ELF-1 (cell line): ENCODE measurements at regions not wholly inside any gene's neighbourhood (a gene's known extent, or its start where the extent isn't known, plus 50 kb on each side); places are given as distances from the start of the nearest gene placed in this dataset.

Source experiments
- DNase-seq: peaks from one replicate; pipeline ENCODE4 v3.0.0-alpha.2; 2016; ENCODE audit warnings: low read depth, low spot score

GRCh38 chr18:67292814-67293213 is 223.7 kb downstream of the DSEL start:
- DNase-seq = no peak

DNA sequence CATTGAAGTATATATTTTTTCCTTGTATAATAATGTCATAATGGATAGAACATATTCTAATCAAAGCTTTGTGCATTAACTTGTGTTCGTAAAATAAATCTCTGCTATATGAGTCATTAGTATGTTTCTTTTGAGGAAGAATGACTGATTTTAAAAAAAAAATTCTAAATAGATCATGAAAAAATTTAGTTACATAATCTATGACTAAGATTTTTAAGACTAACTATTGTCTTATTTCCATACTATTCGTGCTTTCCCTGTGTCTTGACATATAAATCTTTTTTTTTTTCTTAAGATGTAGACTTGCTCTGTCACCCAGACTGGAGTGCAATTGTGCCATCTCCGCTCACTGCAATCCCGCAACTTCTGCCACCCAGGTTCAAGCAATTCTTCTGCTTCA is 226.1 kb downstream of the DSEL start:
- DNase-seq = no peak

GRCh38 chr18:67285583-67285982 is 230.9 kb downstream of the DSEL start:
- no peak for DNase-seq

DNA sequence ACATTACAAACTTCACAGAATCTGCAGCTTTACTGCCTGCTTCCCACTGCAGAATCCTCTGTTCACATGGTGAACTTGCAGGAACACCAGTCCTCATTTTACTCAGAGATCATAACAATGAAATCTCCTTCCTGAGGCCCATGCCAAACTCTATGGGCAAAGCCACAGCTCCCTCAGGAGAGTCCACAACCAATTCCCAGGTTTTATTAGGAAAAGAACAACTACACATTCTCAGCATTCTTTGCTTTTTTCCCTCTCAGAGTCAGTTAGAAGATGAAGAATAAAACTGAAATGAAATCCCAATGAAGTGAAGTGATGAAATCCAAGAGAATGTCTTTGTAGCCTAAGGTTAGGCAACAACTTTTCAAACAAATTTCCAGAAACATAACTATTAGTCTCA is 233.7 kb downstream of the DSEL start:
- no peak for DNase-seq

GRCh38 chr18:67281746-67282145 is 234.8 kb downstream of the DSEL start:
- no peak for DNase-seq

GRCh38 chr18:67280486-67281242 is 235.9 kb downstream of the DSEL start:
- DNase-seq = no peak

DNA sequence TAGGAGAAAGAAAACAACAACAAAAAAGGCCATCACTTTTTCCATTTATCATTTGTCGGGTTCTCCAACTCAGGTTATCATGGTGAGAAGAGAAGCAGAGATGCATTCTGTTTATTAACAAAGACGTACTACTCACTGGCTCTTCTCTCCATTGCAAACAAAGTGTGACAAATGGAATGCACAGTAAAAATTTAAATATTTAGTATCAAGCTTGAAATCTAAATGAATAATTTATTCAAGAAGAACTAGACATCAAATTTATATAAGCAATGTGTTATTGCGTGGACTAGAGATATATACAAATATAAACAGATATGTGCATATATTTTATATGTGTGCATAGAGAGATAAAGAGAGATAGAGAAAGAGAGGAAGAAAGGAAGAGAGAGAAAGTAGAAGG is 236.5 kb downstream of the DSEL start:
- no peak for DNase-seq

DNA sequence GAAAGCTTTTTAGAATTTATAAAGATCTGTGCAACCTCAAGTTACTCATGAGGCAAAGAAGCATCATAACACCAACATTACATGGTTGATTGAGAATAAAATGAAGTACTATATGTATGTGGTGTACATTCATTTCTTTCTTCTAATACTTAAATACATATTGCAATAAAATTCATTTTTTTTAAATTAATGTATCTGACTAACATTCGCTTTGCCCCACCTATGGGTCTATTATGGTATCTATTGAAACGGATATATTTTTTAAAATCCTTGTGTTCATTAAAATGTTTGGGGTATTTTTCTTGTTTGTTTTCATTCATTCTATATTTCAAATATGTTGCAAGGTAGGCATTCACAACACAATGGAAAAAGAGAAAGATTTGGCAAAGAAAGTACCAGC is 237.5 kb downstream of the DSEL start:
- no peak for DNase-seq

DNA sequence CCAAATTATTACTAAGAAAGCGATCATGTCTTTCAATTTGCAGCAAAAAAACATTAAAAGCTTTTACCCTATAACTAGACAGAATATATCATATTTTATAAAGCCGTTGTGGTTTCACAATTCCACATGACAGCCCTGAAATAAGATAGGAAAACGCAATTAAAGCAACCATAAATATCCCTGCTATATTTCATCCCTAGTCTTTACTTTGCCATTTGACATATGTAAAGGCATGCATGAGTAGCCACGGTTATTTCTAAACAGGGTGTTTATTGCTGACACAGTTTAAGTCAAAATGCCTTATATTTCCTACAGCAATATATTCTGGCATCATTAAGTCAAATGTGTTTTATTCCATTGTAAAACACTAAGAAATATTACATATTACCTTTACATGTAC is 239.9 kb downstream of the DSEL start:
- DNase-seq = no peak

DNA sequence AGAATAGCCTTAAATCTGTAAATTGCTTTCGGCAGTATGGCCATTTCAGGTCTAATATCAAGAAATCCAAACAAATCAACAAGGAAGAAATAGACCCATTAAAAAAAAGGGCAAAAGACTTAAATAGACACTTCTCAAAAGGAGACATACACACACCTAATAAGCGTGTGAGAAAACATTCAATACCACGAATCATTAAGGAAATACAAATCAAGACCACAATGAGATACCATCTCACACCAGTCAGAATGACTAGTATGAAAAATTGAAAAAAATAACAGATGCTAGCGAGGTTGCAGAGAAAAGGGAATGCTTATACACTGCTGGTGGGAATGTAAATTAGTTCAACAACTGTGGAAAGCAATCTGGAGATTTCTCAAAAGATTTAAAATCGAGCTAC is 243.2 kb downstream of the DSEL start:
- DNase-seq = no peak

- DNase-seq = no peak
Measured at GRCh38 chr18:67269206-67269605, 247.3 kb downstream of the DSEL start.

DNA sequence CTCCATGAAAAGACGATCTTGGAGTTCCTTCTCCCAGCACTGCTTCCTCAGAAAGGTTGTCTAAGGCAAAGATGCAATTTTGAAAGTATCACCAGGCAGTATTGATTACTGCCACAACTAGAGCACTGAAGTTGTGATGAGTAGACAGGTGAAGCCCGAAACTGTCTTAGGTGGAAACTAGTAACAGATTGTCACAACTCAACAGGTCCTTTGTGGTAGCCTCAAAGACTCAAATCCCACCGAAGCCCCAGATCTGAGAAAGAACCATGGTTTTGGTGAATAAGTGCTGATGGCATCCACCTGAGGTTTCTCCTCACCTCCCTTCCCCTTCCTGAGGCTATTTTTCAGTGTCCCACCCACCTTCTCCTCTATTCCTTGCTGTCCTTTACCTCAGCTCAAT is 248.0 kb downstream of the DSEL start:
- DNase-seq = no peak

GRCh38 chr18:67266246-67267237 is 250.0 kb downstream of the DSEL start:
- no peak for DNase-seq

DNA sequence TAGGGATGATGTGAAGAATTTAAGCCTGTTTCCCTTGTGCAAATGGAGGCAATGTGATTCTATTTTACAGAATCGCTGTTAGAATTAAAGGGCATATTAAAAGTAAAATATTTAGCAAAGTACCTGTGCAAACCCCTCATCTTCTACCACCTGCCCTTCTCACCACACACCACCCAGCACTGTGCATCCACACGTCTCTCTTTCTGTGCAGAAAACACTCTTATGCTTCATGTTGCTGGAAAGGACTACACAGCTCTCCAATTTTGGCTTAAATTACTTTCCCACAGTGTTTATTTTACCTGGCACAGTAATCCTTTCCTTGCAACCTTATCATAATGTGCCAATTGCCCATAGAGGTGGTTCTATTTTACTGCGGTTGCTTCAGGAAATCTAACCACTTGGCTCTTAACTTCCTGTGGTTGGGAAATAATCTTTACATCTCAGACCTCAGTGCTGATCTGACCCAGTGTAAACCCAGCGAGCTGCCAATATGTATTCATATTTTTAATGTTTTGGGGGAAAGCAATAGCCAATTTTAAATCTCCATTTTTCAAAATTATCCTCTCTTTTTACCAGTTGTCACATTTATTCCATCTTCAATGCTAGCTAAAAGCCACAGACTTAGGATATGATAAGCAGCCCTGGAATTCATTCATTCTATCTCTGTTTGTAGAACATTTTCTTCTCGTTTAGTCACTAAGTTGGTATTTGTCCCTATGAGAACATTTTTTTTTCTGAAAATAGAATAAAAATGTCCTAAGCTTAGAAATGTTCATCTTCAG is 250.9 kb downstream of the DSEL start:
- DNase-seq = no peak

DNA sequence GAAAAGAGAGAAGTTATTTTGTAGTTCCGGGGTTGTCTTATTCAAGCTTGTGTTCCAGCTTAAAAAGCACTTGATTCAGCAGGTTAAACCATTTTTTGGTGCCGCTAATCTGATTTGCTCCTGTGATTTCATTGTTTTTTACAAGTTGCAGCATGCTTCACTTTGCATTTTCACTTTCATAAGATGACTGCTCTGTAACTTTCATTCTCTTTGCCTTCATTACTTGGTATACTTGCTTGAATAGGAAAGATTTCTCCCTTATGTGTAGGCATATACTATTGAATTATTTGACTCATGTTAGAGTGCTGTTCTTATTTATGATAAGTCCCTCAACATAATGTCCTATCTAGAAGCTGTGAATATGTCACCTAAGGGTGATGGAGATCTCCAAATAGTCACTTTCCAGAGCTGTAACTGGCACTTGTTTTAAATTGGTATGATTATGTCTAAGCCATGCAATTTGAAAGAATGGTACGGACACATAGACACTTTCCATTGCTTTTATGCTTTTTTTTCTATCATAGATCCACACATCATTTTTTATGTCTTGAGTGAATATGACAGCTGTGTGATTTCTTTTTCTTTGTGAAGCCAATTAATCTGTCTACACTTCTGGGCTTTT is 254.5 kb downstream of the DSEL start:
- no peak for DNase-seq

GRCh38 chr18:67260841-67261240 is 255.7 kb downstream of the DSEL start:
- DNase-seq = no peak

- DNase-seq = no peak
Measured at GRCh38 chr18:67250776-67251424, 265.6 kb downstream of the DSEL start.

DNA sequence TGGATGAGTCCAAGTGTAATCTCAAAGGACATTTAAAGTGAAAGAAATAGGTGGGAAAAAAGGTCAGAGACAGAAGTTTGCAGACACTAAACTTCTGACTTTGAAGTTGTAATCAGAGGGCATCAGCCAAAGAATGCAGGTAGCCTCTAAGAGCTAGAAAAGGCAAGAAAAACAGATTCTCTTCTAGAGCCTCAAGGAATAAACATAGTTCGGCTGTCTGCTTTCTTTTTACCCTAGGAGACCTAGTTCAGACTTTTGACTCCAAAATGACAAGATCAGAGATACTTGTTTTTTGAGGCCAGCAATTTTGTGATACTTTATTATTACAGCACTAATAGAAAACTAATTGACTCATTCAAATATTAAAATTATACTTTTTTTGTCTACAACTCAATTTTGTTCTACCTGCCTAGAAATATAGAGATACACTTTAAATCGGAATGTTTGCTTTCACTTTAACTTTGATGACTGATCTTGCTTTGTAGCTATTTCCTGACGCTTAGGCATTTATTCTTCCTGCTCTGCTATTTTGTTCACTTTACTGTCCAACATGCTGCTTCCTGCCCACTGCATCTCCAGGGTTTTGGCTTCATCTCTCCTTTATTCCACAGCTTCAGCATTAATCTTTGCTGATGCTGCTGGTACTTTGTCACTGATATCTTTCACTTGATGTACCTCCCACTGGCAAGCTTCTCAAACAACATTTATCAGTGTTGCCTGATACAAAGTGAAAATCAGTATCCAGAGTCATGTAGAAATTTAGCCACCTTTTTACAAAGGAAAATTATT is 272.5 kb downstream of the DSEL start:
- DNase-seq = no peak

DNA sequence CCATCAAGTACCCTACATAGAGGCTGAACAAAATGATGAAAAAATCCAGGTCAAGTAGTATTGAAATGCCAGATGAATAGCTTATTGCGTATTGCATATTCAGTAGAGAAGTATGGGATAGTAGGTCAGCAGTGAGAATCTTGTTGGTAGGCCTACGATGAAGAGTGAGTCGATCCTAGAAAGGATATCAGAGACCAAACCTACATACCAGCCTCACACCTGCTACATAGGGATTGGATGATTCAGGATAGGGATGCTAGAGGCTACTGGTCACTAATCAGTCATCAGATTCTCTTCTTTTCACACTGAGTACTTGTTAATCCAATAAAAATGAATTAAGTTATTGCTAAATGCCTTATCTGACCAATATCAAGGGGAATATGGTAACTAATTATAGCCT is 274.5 kb downstream of the DSEL start:
- DNase-seq = no peak

GRCh38 chr18:67241299-67241698 is 275.2 kb downstream of the DSEL start:
- DNase-seq = no peak
